Endodermal cell (in vitro differentiated cells): ENCODE measurements at regions not wholly inside any gene's neighbourhood (a gene's known extent, or its start where the extent isn't known, plus 50 kb on each side); places are given as distances from the start of the nearest gene placed in this dataset.

Source experiments
- DNase-seq: peaks from one replicate; pipeline ENCODE4 v3.0.0-alpha.2; 2017
- H3K27ac ChIP-seq: 2 replicates; pipeline ENCODE4 v1.5.1; 2013; ENCODE audit warnings: mild to moderate bottlenecking, low read depth, low read length, moderate library complexity
- H3K27me3 ChIP-seq: 2 replicates; pipeline ENCODE4 v1.6.1; 2013; ENCODE audit warnings: mild to moderate bottlenecking, low read length, moderate library complexity; ENCODE audit not compliant: insufficient read depth, control insufficient read depth, poor library complexity, severe bottlenecking
- H3K36me3 ChIP-seq: 2 replicates; pipeline ENCODE4 v1.7.0; 2013; ENCODE audit warnings: mild to moderate bottlenecking, low read length, moderate library complexity; ENCODE audit not compliant: control insufficient read depth, insufficient read depth
- H3K4me1 ChIP-seq: one replicate; pipeline ENCODE4 v1.7.0; 2013; ENCODE audit warnings: low read length; ENCODE audit not compliant: control insufficient read depth, insufficient read depth
- H3K4me3 ChIP-seq: 2 replicates; pipeline ENCODE4 v1.5.1; 2013; ENCODE audit warnings: mild to moderate bottlenecking, low read length, moderate library complexity
- H3K9ac ChIP-seq: 2 replicates; pipeline ENCODE4 v1.6.1; 2013; ENCODE audit warnings: mild to moderate bottlenecking, low read length, moderate library complexity; ENCODE audit not compliant: poor library complexity, severe bottlenecking; ENCODE audit errors: extremely low read depth
- H3K9me3 ChIP-seq: 2 replicates; pipeline ENCODE4 v1.6.1; 2013; ENCODE audit warnings: mild to moderate bottlenecking, low read length, moderate library complexity; ENCODE audit not compliant: control insufficient read depth
- H3K27ac Mint-ChIP-seq: 2 replicates; pipeline ENCODE4 v1.8.0; 2020; ENCODE audit warnings: mixed read lengths
- H3K27me3 Mint-ChIP-seq: 2 replicates; pipeline ENCODE4 v1.8.0; 2021; ENCODE audit warnings: mild to moderate bottlenecking, mixed read lengths; ENCODE audit not compliant: insufficient read depth
- H3K36me3 Mint-ChIP-seq: 2 replicates; pipeline ENCODE4 v1.8.0; 2020; ENCODE audit warnings: low read depth, mixed read lengths
- H3K4me1 Mint-ChIP-seq: 2 replicates; pipeline ENCODE4 v1.8.0; 2020; ENCODE audit warnings: mixed read lengths
- H3K4me3 Mint-ChIP-seq: 2 replicates; pipeline ENCODE4 v1.8.0; 2020; ENCODE audit warnings: mild to moderate bottlenecking, moderate library complexity, mixed read lengths
- H3K9me3 Mint-ChIP-seq: 2 replicates; pipeline ENCODE4 v1.8.0; 2020; ENCODE audit warnings: mild to moderate bottlenecking, mixed read lengths
- WGBS, 2 experiments: methylation state at CpG; one replicate each; pipeline versions ENCODE4 v1.1.5 to v1.1.7; 2013; ENCODE audit warnings: missing lambda C conversion rate in 2 of 2, mixed read lengths in 1 of 2; ENCODE audit not compliant: insufficient coverage in 1 of 2, insufficient read length in 1 of 2; 5-methylcytosine and 5-hydroxymethylcytosine counted together
- TF ChIP-seq, protein P1 (sequence below): fragments of 200-600 bp; sonication (generic); conservative IDR thresholded peaks from 2 replicates; pipeline ENCODE4 v1.5.0; 2021; ENCODE audit warnings: antibody characterized with exemption, mild to moderate bottlenecking

DNA sequence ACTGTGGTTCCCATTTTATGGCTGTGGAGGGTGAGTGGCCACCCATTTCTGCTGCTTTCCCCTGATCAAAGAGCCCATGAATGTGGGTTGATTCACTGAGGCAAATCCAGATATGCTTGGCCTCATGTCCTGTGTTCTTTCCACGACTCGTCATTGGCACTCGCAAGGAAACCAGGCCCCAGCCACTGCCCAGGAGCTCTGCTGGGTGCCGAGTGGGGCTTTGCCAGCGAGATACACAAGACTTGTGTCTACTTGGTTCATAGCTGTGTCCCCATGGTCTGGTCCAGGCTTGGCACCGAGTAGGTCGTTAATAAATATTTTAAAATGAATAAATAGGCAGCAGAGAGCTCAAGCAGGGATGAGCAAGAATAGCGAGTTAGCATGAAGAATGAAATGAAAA lies 1291.5 kb downstream of the TBC1D22A start:
- TF ChIP-seq, protein P1, sequence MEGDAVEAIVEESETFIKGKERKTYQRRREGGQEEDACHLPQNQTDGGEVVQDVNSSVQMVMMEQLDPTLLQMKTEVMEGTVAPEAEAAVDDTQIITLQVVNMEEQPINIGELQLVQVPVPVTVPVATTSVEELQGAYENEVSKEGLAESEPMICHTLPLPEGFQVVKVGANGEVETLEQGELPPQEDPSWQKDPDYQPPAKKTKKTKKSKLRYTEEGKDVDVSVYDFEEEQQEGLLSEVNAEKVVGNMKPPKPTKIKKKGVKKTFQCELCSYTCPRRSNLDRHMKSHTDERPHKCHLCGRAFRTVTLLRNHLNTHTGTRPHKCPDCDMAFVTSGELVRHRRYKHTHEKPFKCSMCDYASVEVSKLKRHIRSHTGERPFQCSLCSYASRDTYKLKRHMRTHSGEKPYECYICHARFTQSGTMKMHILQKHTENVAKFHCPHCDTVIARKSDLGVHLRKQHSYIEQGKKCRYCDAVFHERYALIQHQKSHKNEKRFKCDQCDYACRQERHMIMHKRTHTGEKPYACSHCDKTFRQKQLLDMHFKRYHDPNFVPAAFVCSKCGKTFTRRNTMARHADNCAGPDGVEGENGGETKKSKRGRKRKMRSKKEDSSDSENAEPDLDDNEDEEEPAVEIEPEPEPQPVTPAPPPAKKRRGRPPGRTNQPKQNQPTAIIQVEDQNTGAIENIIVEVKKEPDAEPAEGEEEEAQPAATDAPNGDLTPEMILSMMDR = no peak
- no peak overlapping the region for H3K27ac ChIP-seq
- no peaks in the 10 kb centered on the region for H3K36me3 ChIP-seq
- peaks cover 5% of the 10 kb centered on the region for H3K27me3 Mint-ChIP-seq
- H3K36me3 Mint-ChIP-seq = no peaks in the 10 kb centered on the region
- peaks cover 6% of the 10 kb centered on the region for H3K9me3 Mint-ChIP-seq
- no peak overlapping the region for H3K9ac ChIP-seq
- H3K27ac Mint-ChIP-seq = no peak overlapping the region
- H3K4me1 Mint-ChIP-seq = no peaks in the 10 kb centered on the region
- H3K4me3 Mint-ChIP-seq = no peak overlapping the region
- DNase-seq = peak; percentile 26
- H3K27me3 ChIP-seq = no peaks in the 10 kb centered on the region
- peaks cover 5% of the 10 kb centered on the region for H3K9me3 ChIP-seq
- no peaks in the 10 kb centered on the region for H3K4me1 ChIP-seq
- no peak overlapping the region for H3K4me3 ChIP-seq
- 88 to 98% methylated on average over 8 of the region's 8 CpGs for WGBS, 2 experiments

DNA sequence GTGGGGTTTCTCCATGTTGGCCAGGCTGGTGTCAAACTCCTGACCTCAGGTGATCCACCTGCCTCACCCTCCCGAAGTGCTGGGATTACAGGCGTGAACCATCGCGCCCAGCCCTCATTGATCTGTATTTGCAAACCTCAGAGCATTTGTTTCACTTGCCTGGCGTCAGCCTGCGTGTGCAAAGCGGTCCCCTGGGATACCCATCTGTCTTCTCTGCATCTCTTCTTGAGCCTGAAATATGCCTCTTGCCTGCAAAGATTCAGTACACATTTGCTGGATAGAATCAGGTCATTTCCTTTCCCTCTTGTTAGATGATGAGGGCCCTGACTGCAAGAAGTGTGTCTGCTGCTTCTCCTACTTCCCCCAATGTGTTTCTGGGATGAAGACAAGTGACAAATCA lies 1291.0 kb downstream of the TBC1D22A start:
- Histone ChIP-seq H3K9ac (no peak overlapping the region), H3K27ac (no peak overlapping the region), H3K36me3 (no peaks in the 10 kb centered on the region), H3K4me1 (no peaks in the 10 kb centered on the region), H3K27me3 (no peaks in the 10 kb centered on the region), H3K4me3 (no peak overlapping the region), H3K9me3 (no peaks in the 10 kb centered on the region)
- H3K36me3 Mint-ChIP-seq = no peaks in the 10 kb centered on the region
- H3K27ac Mint-ChIP-seq = no peak overlapping the region
- no peak overlapping the region for H3K4me3 Mint-ChIP-seq
- TF ChIP-seq, protein P1 = no peak
- peaks cover 5% of the 10 kb centered on the region for H3K27me3 Mint-ChIP-seq
- DNase-seq = peak; percentile 9
- 92 to 94% methylated on average over 7 of the region's 7 CpGs for WGBS, 2 experiments
- H3K4me1 Mint-ChIP-seq = no peaks in the 10 kb centered on the region
- H3K9me3 Mint-ChIP-seq = peaks cover 3% of the 10 kb centered on the region

DNA sequence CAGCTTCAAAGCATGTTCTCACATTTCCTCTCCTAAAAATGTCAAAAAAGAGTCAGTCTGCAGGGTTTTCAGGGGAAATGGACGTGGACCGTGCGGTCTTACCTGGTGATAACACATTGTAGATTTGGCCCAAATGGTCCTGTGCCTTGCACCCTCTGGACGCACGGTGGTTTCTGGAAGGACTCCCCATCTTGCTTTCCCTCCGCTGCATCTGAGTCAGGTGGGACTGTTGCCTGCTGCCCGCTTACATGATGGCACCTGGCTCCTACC lies 1290.1 kb downstream of the TBC1D22A start:
- TF ChIP-seq, protein P1 = no peak
- no peaks in the 10 kb centered on the region for H3K36me3 ChIP-seq
- WGBS, 2 experiments = 93% methylated on average over 7 of the region's 7 CpGs
- no peaks in the 10 kb centered on the region for H3K27me3 Mint-ChIP-seq
- H3K4me3 ChIP-seq = no peak overlapping the region
- no peak overlapping the region for H3K4me3 Mint-ChIP-seq
- no peaks in the 10 kb centered on the region for H3K27me3 ChIP-seq
- H3K4me1 Mint-ChIP-seq = no peaks in the 10 kb centered on the region
- H3K27ac ChIP-seq = no peak overlapping the region
- no peaks in the 10 kb centered on the region for H3K4me1 ChIP-seq
- no peak overlapping the region for H3K27ac Mint-ChIP-seq
- peak; percentile 20 for DNase-seq
- no peaks in the 10 kb centered on the region for H3K36me3 Mint-ChIP-seq
- no peak overlapping the region for H3K9ac ChIP-seq
- H3K9me3 ChIP-seq = no peaks in the 10 kb centered on the region
- H3K9me3 Mint-ChIP-seq = no peaks in the 10 kb centered on the region
